Astrocyte (in vitro differentiated cells and primary cell): ENCODE measurements at regions not wholly inside any gene's neighbourhood (a gene's known extent, or its start where the extent isn't known, plus 50 kb on each side); places are given as distances from the start of the nearest gene placed in this dataset.
A peak's percentile ranks its signal among the peaks of the same experiment; 100 is the strongest.
"Not testable (repeated sequence)": the region's sequence is repeated elsewhere in the genome, so short reads cannot be mapped to it uniquely, and the experiment has no call there.

ENCODE experiments used
- CTCF ChIP-seq: IDR thresholded peaks from 2 replicates; pipeline ENCODE4 v1.5.1; 2011; ENCODE audit warnings: low read depth, mild to moderate bottlenecking, inconsistent platforms, low read length, moderate library complexity; ENCODE audit not compliant: insufficient read depth
- EZH2 ChIP-seq: IDR thresholded peaks from 2 replicates; pipeline ENCODE4 v1.6.1; 2012; ENCODE audit warnings: mild to moderate bottlenecking, low read length, inconsistent platforms; ENCODE audit not compliant: insufficient read depth

GRCh38 chr15:22719980-22720379 is 66.5 kb upstream of the NIPA1 start:
- peak; percentile 6 for TF ChIP-seq CTCF
- TF ChIP-seq EZH2: not testable (repeated sequence)
